ENCODE measurements at regions not wholly inside any gene's neighbourhood (a gene's known extent, or its start where the extent isn't known, plus 50 kb on each side); places are given as distances from the start of the nearest gene placed in this dataset.

DNA sequence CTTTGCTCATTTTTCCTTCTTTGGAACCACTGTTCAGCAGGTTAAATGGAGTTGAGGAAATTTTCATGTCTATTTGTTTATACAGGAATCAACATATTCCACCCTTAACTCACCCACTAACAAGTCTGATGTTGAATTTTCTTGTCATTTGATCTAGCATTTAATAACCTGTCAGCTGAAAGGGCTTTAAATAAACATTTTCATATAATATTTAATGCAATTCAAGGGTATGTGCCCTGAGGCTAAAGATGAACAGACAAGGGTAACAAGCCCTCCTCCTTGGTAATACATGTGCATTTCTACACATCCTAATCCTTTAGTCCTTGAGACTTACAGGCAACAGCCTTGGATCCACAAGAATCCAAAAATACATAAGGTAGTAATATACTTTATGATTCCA is 435.0 kb upstream of the NR2F2 start:
- Histone ChIP-seq H3K4me3 (ENCODE audit: low read depth, low read length) (no peak overlapping the region), H2BK12ac (ENCODE audit: low read length) (no peak overlapping the region)

DNA sequence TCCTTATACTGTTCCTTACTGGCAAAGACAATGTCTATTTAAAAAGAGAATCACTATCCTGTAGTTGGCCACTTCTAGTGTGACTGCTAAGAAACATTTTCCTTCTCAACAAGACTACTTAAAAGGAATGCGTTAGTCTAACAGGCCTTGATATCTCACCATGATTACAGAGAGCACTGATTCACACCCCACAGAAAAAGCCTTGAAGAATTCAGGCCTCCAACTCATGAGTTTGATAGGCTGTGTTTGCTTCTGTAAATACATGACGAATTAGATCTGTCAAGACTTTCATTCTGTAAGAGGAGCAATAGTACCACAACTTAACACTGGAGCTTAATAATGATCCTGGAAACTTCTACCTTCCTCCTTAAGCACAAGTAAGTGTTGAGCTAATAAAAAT is 432.8 kb upstream of the NR2F2 start:
- H3K18ac ChIP-seq (ENCODE audit: low read length), result no peak overlapping the region
- H4K91ac ChIP-seq (ENCODE audit: low read depth, low read length), result no peak overlapping the region
- H3K27me3 ChIP-seq (ENCODE audit: insufficient read depth, low read length), result no peaks in the 10 kb centered on the region
- no peak overlapping the region for H3K4me3 ChIP-seq (ENCODE audit: low read depth, low read length)
- H4K12ac ChIP-seq (ENCODE audit: low read depth, low read length), result no peak overlapping the region
- H3K79me1 ChIP-seq (ENCODE audit: low read length), result no peaks in the 10 kb centered on the region
- H3K9ac ChIP-seq (ENCODE audit: low read length), result no peak overlapping the region
- no peak overlapping the region for H3K23ac ChIP-seq (ENCODE audit: low read length)
- H3K4me2 ChIP-seq (ENCODE audit: low read length), result no peak overlapping the region
- no peak overlapping the region for H2BK120ac ChIP-seq (ENCODE audit: insufficient read depth, low read length, poor library complexity)
- peak in 1 of 2 donors; percentile 13 for DNase-seq
- H3K4ac ChIP-seq (ENCODE audit: low read depth, low read length), result no peak overlapping the region
- no peak overlapping the region for H4K8ac ChIP-seq (ENCODE audit: low read depth, low read length)
- H3K36me3 ChIP-seq (ENCODE audit: control insufficient read depth in 1 of 2, insufficient read depth in 2 of 2, low read length in 2 of 2), result no peaks in the 10 kb centered on the region
- H3K79me2 ChIP-seq (ENCODE audit: control insufficient read depth, insufficient read depth, low read length, poor library complexity), result no peaks in the 10 kb centered on the region
- H3K4me1 ChIP-seq (ENCODE audit: control insufficient read depth in 1 of 2, insufficient read depth in 2 of 2, low read length in 2 of 2), result no peaks in the 10 kb centered on the region
- no peak overlapping the region for H2BK12ac ChIP-seq (ENCODE audit: low read length)
- H3K27ac ChIP-seq (ENCODE audit: low read depth, low read length), result no peak overlapping the region
- no peak overlapping the region for H2AFZ ChIP-seq (ENCODE audit: insufficient read depth, low read length, poor library complexity)
- H2AK5ac ChIP-seq (ENCODE audit: low read length), result no peak overlapping the region
- no peak overlapping the region for H3K14ac ChIP-seq (ENCODE audit: low read length)
- WGBS (ENCODE audit: extremely low coverage, insufficient coverage, insufficient read length), result no CpG with 5 or more reads among the region's 2 CpGs
- H3K9me3 ChIP-seq (ENCODE audit: insufficient read depth, low read depth, low read length), result no peaks in the 10 kb centered on the region
- no peak overlapping the region for H2BK5ac ChIP-seq (ENCODE audit: low read depth, low read length, poor library complexity)

More for the DNA sequence above, 435.0 kb upstream of the NR2F2 start:
- H3K23ac ChIP-seq (ENCODE audit: low read length), result no peak overlapping the region
- H3K9ac ChIP-seq (ENCODE audit: low read length), result no peak overlapping the region
- no peaks in the 10 kb centered on the region for H3K4me1 ChIP-seq (ENCODE audit: control insufficient read depth in 1 of 2, insufficient read depth in 2 of 2, low read length in 2 of 2)
- H3K18ac ChIP-seq (ENCODE audit: low read length), result no peak overlapping the region
- H2BK5ac ChIP-seq (ENCODE audit: low read depth, low read length, poor library complexity), result no peak overlapping the region
- H3K27ac ChIP-seq (ENCODE audit: low read depth, low read length), result no peak overlapping the region
- no peak overlapping the region for H4K12ac ChIP-seq (ENCODE audit: low read depth, low read length)
- DNase-seq, result no peak
- H3K9me3 ChIP-seq (ENCODE audit: insufficient read depth, low read depth, low read length), result no peaks in the 10 kb centered on the region
- no peak overlapping the region for H3K4ac ChIP-seq (ENCODE audit: low read depth, low read length)
- no peak overlapping the region for H3K14ac ChIP-seq (ENCODE audit: low read length)
- H2AFZ ChIP-seq (ENCODE audit: insufficient read depth, low read length, poor library complexity), result no peak overlapping the region
- no peaks in the 10 kb centered on the region for H3K27me3 ChIP-seq (ENCODE audit: insufficient read depth, low read length)
- H4K8ac ChIP-seq (ENCODE audit: low read depth, low read length), result no peak overlapping the region
- no peaks in the 10 kb centered on the region for H3K36me3 ChIP-seq (ENCODE audit: control insufficient read depth in 1 of 2, insufficient read depth in 2 of 2, low read length in 2 of 2)
- no peak overlapping the region for H2AK5ac ChIP-seq (ENCODE audit: low read length)
- no peak overlapping the region for H4K91ac ChIP-seq (ENCODE audit: low read depth, low read length)
- no peaks in the 10 kb centered on the region for H3K79me2 ChIP-seq (ENCODE audit: control insufficient read depth, insufficient read depth, low read length, poor library complexity)
- H2BK120ac ChIP-seq (ENCODE audit: insufficient read depth, low read length, poor library complexity), result no peak overlapping the region
- H3K4me2 ChIP-seq (ENCODE audit: low read length), result no peak overlapping the region
- H3K79me1 ChIP-seq (ENCODE audit: low read length), result no peaks in the 10 kb centered on the region

DNA sequence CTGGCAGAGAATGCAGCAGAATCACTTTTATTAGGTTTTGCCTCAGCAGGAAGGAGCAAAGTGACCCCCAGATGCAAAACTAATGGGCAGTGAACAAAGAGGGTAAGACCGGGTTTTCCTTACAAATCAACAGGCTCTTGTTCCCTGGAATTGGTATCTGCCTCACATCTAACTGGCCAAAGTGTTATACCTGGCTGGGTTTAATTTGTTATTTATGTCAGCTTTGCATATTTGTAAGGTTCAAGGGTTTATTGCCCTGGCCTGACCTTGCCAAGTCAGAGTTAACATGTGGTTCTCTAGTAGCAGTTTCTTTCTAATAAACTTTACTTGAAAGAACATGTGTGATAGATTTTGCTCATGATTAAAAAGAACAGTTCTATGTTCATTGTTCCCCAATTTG is 431.7 kb upstream of the NR2F2 start:
- H2AK5ac ChIP-seq (ENCODE audit: low read length), result no peak overlapping the region
- H3K4ac ChIP-seq (ENCODE audit: low read depth, low read length), result no peak overlapping the region
- no peak overlapping the region for H3K9ac ChIP-seq (ENCODE audit: low read length)
- no CpG with 5 or more reads among the region's 1 CpG for WGBS (ENCODE audit: extremely low coverage, insufficient coverage, insufficient read length)
- H3K27ac ChIP-seq (ENCODE audit: low read depth, low read length), result no peak overlapping the region
- DNase-seq, result no peak
- no peaks in the 10 kb centered on the region for H3K79me1 ChIP-seq (ENCODE audit: low read length)
- H2BK5ac ChIP-seq (ENCODE audit: low read depth, low read length, poor library complexity), result no peak overlapping the region
- no peaks in the 10 kb centered on the region for H3K79me2 ChIP-seq (ENCODE audit: control insufficient read depth, insufficient read depth, low read length, poor library complexity)
- no peak overlapping the region for H4K12ac ChIP-seq (ENCODE audit: low read depth, low read length)
- H3K36me3 ChIP-seq (ENCODE audit: control insufficient read depth in 1 of 2, insufficient read depth in 2 of 2, low read length in 2 of 2), result no peaks in the 10 kb centered on the region
- H3K4me1 ChIP-seq (ENCODE audit: control insufficient read depth in 1 of 2, insufficient read depth in 2 of 2, low read length in 2 of 2), result no peaks in the 10 kb centered on the region
- no peak overlapping the region for H3K14ac ChIP-seq (ENCODE audit: low read length)
- H3K27me3 ChIP-seq (ENCODE audit: insufficient read depth, low read length), result no peaks in the 10 kb centered on the region
- no peaks in the 10 kb centered on the region for H3K9me3 ChIP-seq (ENCODE audit: insufficient read depth, low read depth, low read length)
- H2BK12ac ChIP-seq (ENCODE audit: low read length), result no peak overlapping the region
- H3K23ac ChIP-seq (ENCODE audit: low read length), result no peak overlapping the region
- H2AFZ ChIP-seq (ENCODE audit: insufficient read depth, low read length, poor library complexity), result no peak overlapping the region
- no peak overlapping the region for H4K8ac ChIP-seq (ENCODE audit: low read depth, low read length)
- H2BK120ac ChIP-seq (ENCODE audit: insufficient read depth, low read length, poor library complexity), result no peak overlapping the region
- no peak overlapping the region for H3K4me3 ChIP-seq (ENCODE audit: low read depth, low read length)
- H4K91ac ChIP-seq (ENCODE audit: low read depth, low read length), result no peak overlapping the region
- no peak overlapping the region for H3K18ac ChIP-seq (ENCODE audit: low read length)
- H3K4me2 ChIP-seq (ENCODE audit: low read length), result no peak overlapping the region

DNA sequence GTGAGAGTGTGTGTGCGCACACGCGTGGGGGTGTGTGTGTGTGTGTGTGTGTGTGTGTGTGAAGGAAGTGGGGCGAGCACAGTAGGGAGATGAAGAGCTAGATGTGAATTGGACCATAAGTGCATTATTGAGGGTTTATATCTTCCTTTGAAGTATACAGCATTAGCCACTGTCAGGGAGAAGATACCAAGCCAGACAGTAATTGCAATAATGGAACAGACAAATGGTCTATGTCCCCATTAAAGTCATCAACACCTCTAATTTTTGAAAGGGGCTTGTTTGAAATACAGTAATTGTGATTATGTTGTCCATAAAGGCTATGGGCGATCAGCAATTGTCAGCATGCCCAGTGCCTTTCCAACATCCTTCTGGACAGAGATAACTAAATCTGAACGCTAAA is 429.2 kb upstream of the NR2F2 start:
- H4K8ac ChIP-seq (ENCODE audit: low read depth, low read length), result no peak overlapping the region
- no peak overlapping the region for H3K9ac ChIP-seq (ENCODE audit: low read length)
- no peak overlapping the region for H3K14ac ChIP-seq (ENCODE audit: low read length)
- H3K4me2 ChIP-seq (ENCODE audit: low read length), result no peak overlapping the region
- no peaks in the 10 kb centered on the region for H3K9me3 ChIP-seq (ENCODE audit: insufficient read depth, low read depth, low read length)
- no peak overlapping the region for H3K27ac ChIP-seq (ENCODE audit: low read depth, low read length)
- no peak overlapping the region for H3K23ac ChIP-seq (ENCODE audit: low read length)
- WGBS (ENCODE audit: extremely low coverage, insufficient coverage, insufficient read length), result no CpG with 5 or more reads among the region's 6 CpGs
- H2BK12ac ChIP-seq (ENCODE audit: low read length), result no peak overlapping the region
- H2BK5ac ChIP-seq (ENCODE audit: low read depth, low read length, poor library complexity), result no peak overlapping the region
- H3K4ac ChIP-seq (ENCODE audit: low read depth, low read length), result no peak overlapping the region
- H3K79me2 ChIP-seq (ENCODE audit: control insufficient read depth, insufficient read depth, low read length, poor library complexity), result no peaks in the 10 kb centered on the region
- H4K91ac ChIP-seq (ENCODE audit: low read depth, low read length), result no peak overlapping the region
- no peaks in the 10 kb centered on the region for H3K4me1 ChIP-seq (ENCODE audit: control insufficient read depth in 1 of 2, insufficient read depth in 2 of 2, low read length in 2 of 2)
- H2AFZ ChIP-seq (ENCODE audit: insufficient read depth, low read length, poor library complexity), result no peak overlapping the region
- no peak overlapping the region for H2BK120ac ChIP-seq (ENCODE audit: insufficient read depth, low read length, poor library complexity)
- no peak overlapping the region for H2AK5ac ChIP-seq (ENCODE audit: low read length)
- DNase-seq, result no peak
- no peak overlapping the region for H4K12ac ChIP-seq (ENCODE audit: low read depth, low read length)
- no peak overlapping the region for H3K4me3 ChIP-seq (ENCODE audit: low read depth, low read length)
- H3K18ac ChIP-seq (ENCODE audit: low read length), result no peak overlapping the region
- no peaks in the 10 kb centered on the region for H3K27me3 ChIP-seq (ENCODE audit: insufficient read depth, low read length)
- H3K79me1 ChIP-seq (ENCODE audit: low read length), result no peaks in the 10 kb centered on the region
- no peaks in the 10 kb centered on the region for H3K36me3 ChIP-seq (ENCODE audit: control insufficient read depth in 1 of 2, insufficient read depth in 2 of 2, low read length in 2 of 2)

All from trophoblast cell (in vitro differentiated cells and primary cell).